ENCODE measurements at regions not wholly inside any gene's neighbourhood (a gene's known extent, or its start where the extent isn't known, plus 50 kb on each side); places are given as distances from the start of the nearest gene placed in this dataset.

- no peak for FAIRE-seq
- dilution Hi-C loops (cut with MboI; ENCODE audit: extremely low pct_ligation_motif_present, low sequenced_read_pairs) = no loop called here
Observed at GRCh38 chr3:127042634-127043033, 59.7 kb downstream of the PLXNA1 start.

More at GRCh38 chr3:127042634-127043033, 59.7 kb downstream of the PLXNA1 start:
- intact Hi-C loops (cut with micrococcal nuclease) = no loop called here
- DNase-seq (ENCODE audit: low read depth, low spot score) = no peak
- no peaks in the 10 kb centered on the region for H4K20me1 ChIP-seq (replicated peaks; ENCODE audit: control insufficient read depth, extremely low read depth, insufficient read depth, low read length)
- ChIA-PET POLR2A (no interaction called here), CTCF (no interaction called here)
- H3K4me3 ChIP-seq (replicated peaks in 1 of 3; ENCODE audit: insufficient read depth in 1 of 3, low read depth in 1 of 3, low read length in 3 of 3) = no peak overlapping the region
- H3K9ac ChIP-seq (replicated peaks; ENCODE audit: extremely low read depth, insufficient read depth, low read length) = no peak overlapping the region
- H3K9me1 ChIP-seq (replicated peaks; ENCODE audit: control insufficient read depth, extremely low read depth, insufficient read depth, low read length) = no peaks in the 10 kb centered on the region
- no peak overlapping the region for H2AFZ ChIP-seq (ENCODE audit: low read depth, low read length)
- H3K9me3 ChIP-seq (replicated peaks; ENCODE audit: control insufficient read depth, insufficient read depth, low read length) = no peaks in the 10 kb centered on the region
- no peak for TF ChIP-seq JUN (IDR thresholded peaks at IDR 0.05; ENCODE audit: borderline replicate concordance, insufficient read depth, insufficient read length, low read depth)
- TF ChIP-seq GATA2 (IDR thresholded peaks at IDR 0.05; ENCODE audit: insufficient read depth, insufficient read length, low read depth, low read length) = no peak
- TF ChIP-seq CTCF (IDR thresholded peaks at IDR 0.05; ENCODE audit: extremely low read depth in 1 of 2, insufficient read depth in 1 of 2, low read depth in 1 of 2, low read length in 2 of 2) = no peak
- TF ChIP-seq MYC (IDR thresholded peaks at IDR 0.05; ENCODE audit: low read depth, low read length) = no peak
- no peak for TF ChIP-seq POLR2A (IDR thresholded peaks at IDR 0.05; ENCODE audit: low read depth, low read length)
- TF ChIP-seq FOS (IDR thresholded peaks at IDR 0.05; ENCODE audit: borderline replicate concordance, insufficient read depth, low read length) = no peak
- TF ChIP-seq MAX (IDR thresholded peaks at IDR 0.05; ENCODE audit: insufficient read depth, insufficient read length) = no peak
- TF ChIP-seq EZH2 (IDR thresholded peaks at IDR 0.05; ENCODE audit: borderline replicate concordance, low read depth, low read length, severe bottlenecking) = no peak
- TF ChIP-seq POLR2AphosphoS5 (IDR thresholded peaks at IDR 0.05; ENCODE audit: insufficient read depth, low read depth, low read length) = no peak
- no peaks in the 10 kb centered on the region for H3K4me1 ChIP-seq (ENCODE audit: control insufficient read depth, extremely low read depth, insufficient read depth, low read length)
- no peak overlapping the region for H3K4me2 ChIP-seq (ENCODE audit: insufficient read depth, low read length)
- H3K27ac ChIP-seq (ENCODE audit: insufficient read depth, low read depth, low read length) = no peak overlapping the region
- no peaks in the 10 kb centered on the region for H3K79me2 ChIP-seq (ENCODE audit: control insufficient read depth, insufficient read depth, low read length)
- no peaks in the 10 kb centered on the region for H3K36me3 ChIP-seq (ENCODE audit: control insufficient read depth in 2 of 2, extremely low read depth in 1 of 2, insufficient read depth in 2 of 2, low read length in 2 of 2)
- no TSS peak for BruUV-seq (replicated peaks)
- H3K27me3 ChIP-seq (ENCODE audit: control insufficient read depth in 2 of 2, insufficient read depth in 2 of 2, low read length in 2 of 2) = no peaks in the 10 kb centered on the region
